ENCODE measurements at regions not wholly inside any gene's neighbourhood (a gene's known extent, or its start where the extent isn't known, plus 50 kb on each side); places are given as distances from the start of the nearest gene placed in this dataset.

DNA sequence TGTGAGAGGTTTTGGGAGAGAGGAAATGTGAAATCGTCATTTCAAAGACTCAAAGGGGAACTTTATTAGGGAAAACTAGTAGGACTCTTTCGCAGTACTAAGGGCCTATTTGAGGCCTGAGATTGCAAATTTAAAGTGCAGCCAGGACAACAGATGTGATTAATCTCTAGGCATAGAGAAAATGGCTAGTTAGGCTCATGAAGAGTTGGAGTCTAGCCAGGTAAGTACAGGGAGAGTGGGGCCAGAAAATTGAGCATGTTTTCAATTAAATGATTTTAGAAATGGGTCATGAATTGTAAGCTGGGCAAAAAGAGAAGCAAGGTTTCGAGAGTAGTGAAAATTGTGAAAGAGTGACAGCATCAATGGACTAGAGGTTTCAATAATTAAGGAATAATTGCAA lies 91.9 kb upstream of the LMNTD1 start:
- Histone ChIP-seq H3T11ph (ENCODE audit: low read length) (no peak overlapping the region), H2AFZ (ENCODE audit: low read length) (no peak overlapping the region), H3K4me1 (ENCODE audit: insufficient read depth, low read length) (no peaks in the 10 kb centered on the region), H2BK20ac (ENCODE audit: low read depth, low read length, poor library complexity, severe bottlenecking) (no peak overlapping the region), H3K4ac (ENCODE audit: low read depth, low read length) (no peak overlapping the region), H3K79me1 (ENCODE audit: insufficient read depth, low read depth, low read length, poor library complexity, severe bottlenecking) (no peaks in the 10 kb centered on the region), H3K27me3 (ENCODE audit: insufficient read depth, low read length) (no peaks in the 10 kb centered on the region), H3K9ac (ENCODE audit: extremely low read depth, insufficient read length, low read length) (no peak overlapping the region), H3K4me2 (ENCODE audit: insufficient read depth, insufficient read length, low read length) (no peak overlapping the region), H3K18ac (ENCODE audit: insufficient read length, low read depth, low read length) (no peak overlapping the region), H3K23me2 (ENCODE audit: insufficient read length, low read depth, low read length, poor library complexity, severe bottlenecking) (no peaks in the 10 kb centered on the region), H3K79me2 (ENCODE audit: insufficient read depth, low read length) (no peaks in the 10 kb centered on the region), H2BK15ac (ENCODE audit: low read depth, low read length) (no peak overlapping the region), H2BK5ac (ENCODE audit: insufficient read length, low read length) (no peak overlapping the region), H4K8ac (replicated peaks; ENCODE audit: insufficient read length, low read depth, low read length) (no peak overlapping the region), H3K14ac (ENCODE audit: insufficient read depth, low read length) (no peak overlapping the region), H2BK12ac (ENCODE audit: insufficient read length, low read depth, low read length) (no peak overlapping the region), H4K5ac (ENCODE audit: insufficient read length, low read depth, low read length) (no peak overlapping the region), H3K9me3 (ENCODE audit: control insufficient read depth, low read depth, low read length) (no peaks in the 10 kb centered on the region), H3K23ac (ENCODE audit: insufficient read length, low read depth, low read length) (no peak overlapping the region), H3K27ac (ENCODE audit: insufficient read length, low read depth, low read length) (no peak overlapping the region), H2AK5ac (ENCODE audit: insufficient read length, low read length) (no peak overlapping the region), H4K91ac (ENCODE audit: insufficient read length, low read depth, low read length) (no peak overlapping the region), H3K56ac (ENCODE audit: insufficient read length, low read depth, low read length) (no peak overlapping the region), H2BK120ac (ENCODE audit: low read depth, low read length, poor library complexity, severe bottlenecking) (no peak overlapping the region), H4K20me1 (ENCODE audit: control insufficient read depth, insufficient read depth, insufficient read length) (no peaks in the 10 kb centered on the region)
- WGBS (ENCODE audit: extremely low coverage, insufficient read length, low lambda C conversion rate): 100% methylated on average over 1 of the region's 3 CpGs
- Mint-ChIP-seq H3K9me3 (no peaks in the 10 kb centered on the region), H3K4me1 (peaks cover 6 to 13% of the 10 kb centered on the region in 2 experiments), H3K36me3 (ENCODE audit: insufficient read depth in 1 of 3, low read depth in 3 of 3) (no peaks in the 10 kb centered on the region), H3K4me3 (no peak overlapping the region), H3K27me3 (ENCODE audit: low read depth) (no peaks in the 10 kb centered on the region; the same call in 1 of the 2 replicates), H3K27ac (no peak overlapping the region)
- TF ChIP-seq, protein P1, sequence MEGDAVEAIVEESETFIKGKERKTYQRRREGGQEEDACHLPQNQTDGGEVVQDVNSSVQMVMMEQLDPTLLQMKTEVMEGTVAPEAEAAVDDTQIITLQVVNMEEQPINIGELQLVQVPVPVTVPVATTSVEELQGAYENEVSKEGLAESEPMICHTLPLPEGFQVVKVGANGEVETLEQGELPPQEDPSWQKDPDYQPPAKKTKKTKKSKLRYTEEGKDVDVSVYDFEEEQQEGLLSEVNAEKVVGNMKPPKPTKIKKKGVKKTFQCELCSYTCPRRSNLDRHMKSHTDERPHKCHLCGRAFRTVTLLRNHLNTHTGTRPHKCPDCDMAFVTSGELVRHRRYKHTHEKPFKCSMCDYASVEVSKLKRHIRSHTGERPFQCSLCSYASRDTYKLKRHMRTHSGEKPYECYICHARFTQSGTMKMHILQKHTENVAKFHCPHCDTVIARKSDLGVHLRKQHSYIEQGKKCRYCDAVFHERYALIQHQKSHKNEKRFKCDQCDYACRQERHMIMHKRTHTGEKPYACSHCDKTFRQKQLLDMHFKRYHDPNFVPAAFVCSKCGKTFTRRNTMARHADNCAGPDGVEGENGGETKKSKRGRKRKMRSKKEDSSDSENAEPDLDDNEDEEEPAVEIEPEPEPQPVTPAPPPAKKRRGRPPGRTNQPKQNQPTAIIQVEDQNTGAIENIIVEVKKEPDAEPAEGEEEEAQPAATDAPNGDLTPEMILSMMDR (conservative IDR thresholded peaks at IDR 0.05): no peak
- no peak for DNase-seq
